GM21717 (cell line): ENCODE measurements at regions not wholly inside any gene's neighbourhood (a gene's known extent, or its start where the extent isn't known, plus 50 kb on each side); places are given as distances from the start of the nearest gene placed in this dataset.

ENCODE experiments used
- ATAC-seq: cut with Tn5 transposase; IDR thresholded peaks from one replicate; pipeline ENCODE4 v1.9.1; 2021; ENCODE audit warnings: mild to moderate bottlenecking, moderate library complexity; ENCODE audit not compliant: unreplicated experiment

GRCh38 chrY:15397556-15398280 is 873.4 kb downstream of the NLGN4Y start:
- ATAC-seq, result no peak

- ATAC-seq, result no peak
Measured at GRCh38 chrY:15402451-15402850, 878.1 kb downstream of the NLGN4Y start.

- no peak for ATAC-seq
Measured at GRCh38 chrY:15404551-15404950, 880.2 kb downstream of the NLGN4Y start.

GRCh38 chrY:15415165-15415564 is 890.8 kb downstream of the NLGN4Y start:
- ATAC-seq, result no peak

GRCh38 chrY:15418613-15419012 is 894.3 kb downstream of the NLGN4Y start:
- ATAC-seq, result no peak

GRCh38 chrY:15424665-15425132 is 900.4 kb downstream of the NLGN4Y start:
- ATAC-seq, result no peak

- ATAC-seq, result no peak
Measured at GRCh38 chrY:15440021-15440695, 915.8 kb downstream of the NLGN4Y start.

- ATAC-seq, result no peak
Measured at GRCh38 chrY:15440696-15441408, 916.5 kb downstream of the NLGN4Y start.

- no peak for ATAC-seq
Measured at GRCh38 chrY:15441878-15442277, 917.5 kb downstream of the NLGN4Y start.

- no peak for ATAC-seq
Measured at GRCh38 chrY:15445871-15446270, 921.5 kb downstream of the NLGN4Y start.

GRCh38 chrY:15446861-15447260 is 922.5 kb downstream of the NLGN4Y start:
- no peak for ATAC-seq

GRCh38 chrY:15447959-15448358 is 923.6 kb downstream of the NLGN4Y start:
- ATAC-seq, result no peak

GRCh38 chrY:15455133-15455937 is 931.0 kb downstream of the NLGN4Y start:
- no peak for ATAC-seq

GRCh38 chrY:15455980-15456469 is 931.7 kb downstream of the NLGN4Y start:
- ATAC-seq, result no peak

GRCh38 chrY:15456491-15456890 is 932.2 kb downstream of the NLGN4Y start:
- no peak for ATAC-seq

- no peak for ATAC-seq
Measured at GRCh38 chrY:15457682-15458081, 933.4 kb downstream of the NLGN4Y start.

GRCh38 chrY:15458426-15458825 is 934.1 kb downstream of the NLGN4Y start:
- no peak for ATAC-seq

GRCh38 chrY:15465880-15466279 is 941.6 kb downstream of the NLGN4Y start:
- no peak for ATAC-seq

GRCh38 chrY:15466891-15467290 is 942.6 kb downstream of the NLGN4Y start:
- ATAC-seq, result no peak

GRCh38 chrY:15468091-15468490 is 943.8 kb downstream of the NLGN4Y start:
- no peak for ATAC-seq

GRCh38 chrY:15471371-15471770 is 947.0 kb downstream of the NLGN4Y start:
- ATAC-seq, result no peak
